Common myeloid progenitor, CD34-positive (primary cell): ENCODE measurements at regions not wholly inside any gene's neighbourhood (a gene's known extent, or its start where the extent isn't known, plus 50 kb on each side); places are given as distances from the start of the nearest gene placed in this dataset.

Experiments
- CTCF ChIA-PET: fragments of 350-600 bp; sonication (Branson Sonifier 250); formaldehyde crosslinking; loops from one replicate; lab custom pipeline; 2021; ENCODE audit warnings: antibody characterized with exemption; lab: Charles Lee
- POLR2A ChIA-PET: fragments of 350-600 bp; sonication (Branson Sonifier 250); formaldehyde crosslinking; loops from one replicate; lab custom pipeline; 2021; ENCODE audit warnings: antibody characterized with exemption; lab: Charles Lee
- DNase-seq, 3 donors: peaks; one replicate each; pipeline versions ENCODE4 v3.0.0 to v3.0.0-alpha.2; 2013
- H3K27ac ChIP-seq, 2 experiments: 1 replicate in 1 of 2; 2 replicates in 1 of 2; pipeline ENCODE4 v1.7.0; 2013; ENCODE audit warnings: inconsistent platforms in 2 of 2, low read length in 2 of 2, mild to moderate bottlenecking in 2 of 2, low read depth in 1 of 2, moderate library complexity in 1 of 2; ENCODE audit not compliant: severe bottlenecking in 2 of 2, insufficient read depth in 1 of 2, poor library complexity in 1 of 2
- H3K27me3 ChIP-seq, 5 experiments: replicated peaks in 2 of 5; 1 replicate in 3 of 5; 2 replicates in 2 of 5; pipeline versions ENCODE4 v1.6.1 to v1.7.0; 2013; ENCODE audit warnings: low read length in 4 of 5, mild to moderate bottlenecking in 2 of 5, moderate library complexity in 2 of 5, inconsistent platforms in 1 of 5; ENCODE audit not compliant: insufficient read depth in 5 of 5, control insufficient read depth in 4 of 5
- H3K36me3 ChIP-seq, 4 experiments: 1 replicate in 2 of 4; 2 replicates in 2 of 4; pipeline versions ENCODE4 v1.6.1 to v1.7.0; 2013; ENCODE audit warnings: low read length in 3 of 4, control low read depth in 1 of 4, mild to moderate bottlenecking in 1 of 4; ENCODE audit not compliant: control insufficient read depth in 4 of 4, insufficient read depth in 4 of 4
- H3K4me1 ChIP-seq, 4 experiments: 1 replicate in 3 of 4; 2 replicates in 1 of 4; pipeline versions ENCODE4 v1.6.1 to v1.7.1; 2013; ENCODE audit warnings: low read length in 3 of 4, mild to moderate bottlenecking in 3 of 4, control low read depth in 1 of 4, inconsistent platforms in 1 of 4, moderate library complexity in 1 of 4; ENCODE audit not compliant: control insufficient read depth in 4 of 4, insufficient read depth in 4 of 4; ENCODE audit errors: control extremely low read depth in 1 of 4
- H3K4me3 ChIP-seq, 7 experiments: 1 replicate in 4 of 7; 2 replicates in 3 of 7; pipeline versions ENCODE4 v1.5.1 to v1.7.0; 2013; ENCODE audit warnings: mild to moderate bottlenecking in 7 of 7, low read length in 6 of 7, moderate library complexity in 6 of 7, inconsistent platforms in 2 of 7, low read depth in 2 of 7, control low read depth in 1 of 7; ENCODE audit not compliant: insufficient read depth in 4 of 7, control insufficient read depth in 1 of 7; ENCODE audit errors: extremely low read depth in 1 of 7
- H3K9me3 ChIP-seq, 5 experiments: 1 replicate in 4 of 5; 2 replicates in 1 of 5; pipeline versions ENCODE4 v1.6.1 to v1.7.1; 2013; ENCODE audit warnings: low read length in 4 of 5, mild to moderate bottlenecking in 2 of 5, inconsistent platforms in 1 of 5, low read depth in 1 of 5, moderate library complexity in 1 of 5; ENCODE audit not compliant: control insufficient read depth in 4 of 5, insufficient read depth in 2 of 5; ENCODE audit errors: control extremely low read depth in 1 of 5
- WGBS: methylation state at CpG from one replicate; pipeline ENCODE4 v1.1.5; 2013; ENCODE audit not compliant: insufficient coverage; 5-methylcytosine and 5-hydroxymethylcytosine counted together

GRCh38 chr2:66839551-66840320, 404.8 kb downstream of the MEIS1 start:
- H3K36me3 ChIP-seq = no peaks in the 10 kb centered on the region
- WGBS = 100% methylated on average over 1 of the region's 4 CpGs
- no peak overlapping the region for H3K27ac ChIP-seq
- POLR2A ChIA-PET = interaction anchor here (0.5 kb wide), 1 partner anchor 50 kb away, joined by 4 read pairs; no protein-coding TSS in a partner anchor
- no peak for DNase-seq
- no peak overlapping the region for H3K4me3 ChIP-seq
- no peaks in the 10 kb centered on the region for H3K4me1 ChIP-seq
- H3K9me3 ChIP-seq = no peaks in the 10 kb centered on the region
- CTCF ChIA-PET = no interaction called here
- no peaks in the 10 kb centered on the region for H3K27me3 ChIP-seq

DNA sequence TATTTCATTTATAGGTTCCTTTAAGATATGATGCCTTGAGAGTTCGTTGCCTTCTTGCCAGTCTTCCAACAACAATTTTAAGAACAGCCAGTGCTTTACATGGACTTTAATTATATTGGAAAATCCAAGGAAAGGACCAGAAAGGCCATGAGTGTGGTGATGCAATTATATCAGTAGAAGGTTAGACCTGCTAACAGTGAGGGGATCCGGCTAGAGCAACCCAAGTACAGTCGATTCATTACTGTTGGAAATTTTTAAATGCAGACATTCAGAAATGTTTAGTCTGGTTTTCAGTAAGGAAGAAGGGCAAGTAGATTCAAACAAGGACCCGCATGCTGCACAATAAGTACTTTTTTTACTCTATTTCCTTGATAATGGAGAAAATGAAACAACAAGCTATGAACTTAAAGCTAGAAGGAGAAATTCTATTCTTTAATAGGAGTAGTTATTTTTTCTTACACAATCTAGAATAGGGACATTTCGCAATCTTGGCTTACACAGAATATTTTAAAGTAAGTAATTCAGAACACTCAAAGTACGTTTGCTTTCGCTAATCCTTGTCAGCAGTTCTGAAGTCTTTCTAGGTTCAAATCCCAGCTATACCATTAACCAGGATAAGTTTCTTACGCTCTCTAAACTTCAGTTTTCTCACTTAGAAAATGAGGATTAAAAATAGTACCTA, 405.5 kb downstream of the MEIS1 start:
- Histone ChIP-seq H3K36me3 (no peaks in the 10 kb centered on the region), H3K4me3 (no peak overlapping the region), H3K9me3 (no peaks in the 10 kb centered on the region), H3K4me1 (no peaks in the 10 kb centered on the region), H3K27ac (no peak overlapping the region), H3K27me3 (no peaks in the 10 kb centered on the region)
- DNase-seq = no peak
- ChIA-PET POLR2A (no interaction called here), CTCF (no interaction called here)
- WGBS = 100% methylated on average over 5 of the region's 8 CpGs

GRCh38 chr2:66843847-66844246, 408.9 kb downstream of the MEIS1 start:
- no peaks in the 10 kb centered on the region for H3K4me1 ChIP-seq
- POLR2A ChIA-PET = no interaction called here

DNA sequence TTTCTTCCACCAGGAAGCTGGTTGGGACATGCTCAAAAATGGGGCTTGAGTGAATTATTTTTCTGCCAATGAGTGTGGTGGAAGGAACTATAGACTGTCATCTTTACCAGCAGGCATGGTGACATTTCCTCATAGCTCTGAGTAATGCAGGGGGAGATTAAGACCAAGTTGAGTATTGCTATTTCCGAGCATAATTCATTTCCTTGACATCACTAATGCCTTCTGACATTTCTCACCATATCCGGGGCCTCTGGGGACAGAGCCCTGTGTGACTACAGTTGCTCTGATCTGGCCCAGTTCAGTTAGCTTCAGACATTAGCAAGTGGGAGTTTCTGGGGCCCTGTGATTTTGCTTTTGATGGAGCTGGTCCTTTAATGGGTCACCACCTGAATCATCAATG, 410.4 kb downstream of the MEIS1 start:
- CTCF ChIA-PET = no interaction called here
- H3K27ac ChIP-seq = no peak overlapping the region
- H3K4me1 ChIP-seq = no peaks in the 10 kb centered on the region
- no peaks in the 10 kb centered on the region for H3K36me3 ChIP-seq
- WGBS = 40% methylated on average over 1 of the region's 2 CpGs
- H3K4me3 ChIP-seq = no peak overlapping the region
- POLR2A ChIA-PET = no interaction called here
- H3K27me3 ChIP-seq = no peaks in the 10 kb centered on the region
- H3K9me3 ChIP-seq = no peaks in the 10 kb centered on the region
- no peak for DNase-seq

More at GRCh38 chr2:66843847-66844246, 408.9 kb downstream of the MEIS1 start:
- no peaks in the 10 kb centered on the region for H3K27me3 ChIP-seq
- CTCF ChIA-PET = interaction anchor here (1.6 kb wide), 1 partner anchor 11 kb away, joined by 4 read pairs; no protein-coding TSS in a partner anchor
- H3K36me3 ChIP-seq = no peaks in the 10 kb centered on the region
- H3K4me3 ChIP-seq = no peak overlapping the region
- H3K27ac ChIP-seq = no peak overlapping the region
- WGBS = 92% methylated on average over 2 of the region's 3 CpGs
- H3K9me3 ChIP-seq = no peaks in the 10 kb centered on the region
- no peak for DNase-seq

- H3K4me1 ChIP-seq = no peaks in the 10 kb centered on the region
- no peak overlapping the region for H3K27ac ChIP-seq
- no peak for DNase-seq
- WGBS = 96% methylated on average over 2 of the region's 2 CpGs
- no peak overlapping the region for H3K4me3 ChIP-seq
- H3K27me3 ChIP-seq = no peaks in the 10 kb centered on the region
- CTCF ChIA-PET = interaction anchor here (1.0 kb wide), 1 partner anchor 84 kb away, joined by 3 read pairs; no protein-coding TSS in a partner anchor
- no peaks in the 10 kb centered on the region for H3K36me3 ChIP-seq
- POLR2A ChIA-PET = no interaction called here
- H3K9me3 ChIP-seq = no peaks in the 10 kb centered on the region
These were observed 412.0 kb downstream of the MEIS1 start for GRCh38 chr2:66846887-66847286.

GRCh38 chr2:66849153-66849755, 414.3 kb downstream of the MEIS1 start:
- DNase-seq = no peak
- H3K4me1 ChIP-seq = peaks cover 2 to 5% (median 3%) of the 10 kb centered on the region in 4 experiments
- no peak overlapping the region for H3K27ac ChIP-seq
- WGBS = 95% methylated on average over 8 of the region's 9 CpGs
- H3K36me3 ChIP-seq = no peaks in the 10 kb centered on the region
- H3K9me3 ChIP-seq = no peaks in the 10 kb centered on the region
- ChIA-PET POLR2A (no interaction called here), CTCF (no interaction called here)
- H3K4me3 ChIP-seq = no peak overlapping the region
- H3K27me3 ChIP-seq = no peaks in the 10 kb centered on the region

- CTCF ChIA-PET = no interaction called here
- no peaks in the 10 kb centered on the region for H3K9me3 ChIP-seq
These were observed 415.5 kb downstream of the MEIS1 start for GRCh38 chr2:66850376-66850775.

More at GRCh38 chr2:66850376-66850775, 415.5 kb downstream of the MEIS1 start:
- Histone ChIP-seq H3K36me3 (no peaks in the 10 kb centered on the region), H3K4me1 (peaks cover 2 to 9% (median 4%) of the 10 kb centered on the region in 4 experiments), H3K27me3 (no peaks in the 10 kb centered on the region), H3K4me3 (no peak overlapping the region), H3K27ac (no peak overlapping the region)
- 93% methylated on average over 10 of the region's 10 CpGs for WGBS
- DNase-seq = no peak
- POLR2A ChIA-PET = no interaction called here
